ENCODE measurements at regions not wholly inside any gene's neighbourhood (a gene's known extent, or its start where the extent isn't known, plus 50 kb on each side); places are given as distances from the start of the nearest gene placed in this dataset.

GRCh38 chr13:104553896-104554295 is 1487.7 kb upstream of the SLC10A2 start:
- TF ChIP-seq, protein P1, sequence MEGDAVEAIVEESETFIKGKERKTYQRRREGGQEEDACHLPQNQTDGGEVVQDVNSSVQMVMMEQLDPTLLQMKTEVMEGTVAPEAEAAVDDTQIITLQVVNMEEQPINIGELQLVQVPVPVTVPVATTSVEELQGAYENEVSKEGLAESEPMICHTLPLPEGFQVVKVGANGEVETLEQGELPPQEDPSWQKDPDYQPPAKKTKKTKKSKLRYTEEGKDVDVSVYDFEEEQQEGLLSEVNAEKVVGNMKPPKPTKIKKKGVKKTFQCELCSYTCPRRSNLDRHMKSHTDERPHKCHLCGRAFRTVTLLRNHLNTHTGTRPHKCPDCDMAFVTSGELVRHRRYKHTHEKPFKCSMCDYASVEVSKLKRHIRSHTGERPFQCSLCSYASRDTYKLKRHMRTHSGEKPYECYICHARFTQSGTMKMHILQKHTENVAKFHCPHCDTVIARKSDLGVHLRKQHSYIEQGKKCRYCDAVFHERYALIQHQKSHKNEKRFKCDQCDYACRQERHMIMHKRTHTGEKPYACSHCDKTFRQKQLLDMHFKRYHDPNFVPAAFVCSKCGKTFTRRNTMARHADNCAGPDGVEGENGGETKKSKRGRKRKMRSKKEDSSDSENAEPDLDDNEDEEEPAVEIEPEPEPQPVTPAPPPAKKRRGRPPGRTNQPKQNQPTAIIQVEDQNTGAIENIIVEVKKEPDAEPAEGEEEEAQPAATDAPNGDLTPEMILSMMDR (IDR thresholded peaks at IDR 0.05; ENCODE audit: low read length): no peak
- TF ChIP-seq EZH2 (IDR thresholded peaks at IDR 0.05; ENCODE audit: borderline replicate concordance, low read length): no peak
